ENCODE measurements at regions not wholly inside any gene's neighbourhood (a gene's known extent, or its start where the extent isn't known, plus 50 kb on each side); places are given as distances from the start of the nearest gene placed in this dataset.
"Not testable (repeated sequence)": the region's sequence is repeated elsewhere in the genome, so short reads cannot be mapped to it uniquely, and the experiment has no call there.

DNA sequence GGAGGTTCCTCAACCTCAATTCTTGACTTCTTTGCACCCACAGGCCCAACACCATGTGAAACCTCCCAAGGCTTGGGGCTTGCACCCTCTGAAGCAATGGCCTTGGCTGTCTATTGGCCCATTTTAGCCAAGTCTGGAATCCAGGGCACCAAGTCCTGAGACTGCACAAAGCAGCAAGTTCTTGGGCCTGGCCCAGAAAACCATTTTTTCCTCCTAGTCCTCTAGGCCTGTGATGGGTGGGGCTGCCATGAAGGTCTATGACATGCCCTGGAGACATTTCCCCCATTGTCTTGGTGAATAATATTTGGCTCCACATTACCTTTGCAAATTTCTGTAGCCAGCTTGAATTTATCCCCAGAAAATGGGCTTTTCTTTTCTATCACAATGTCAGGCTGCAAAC lies 849.6 kb upstream of the MANEA start:
- Histone ChIP-seq H3K9me3 (ENCODE audit: control insufficient read depth in 5 of 5, low read length in 5 of 5) (peaks cover 0 to 12% (median 7%) of the 10 kb centered on the region in 5 donors), H3K9ac (ENCODE audit: low read length in 5 of 5) (no peak overlapping the region), H3K36me3 (ENCODE audit: control insufficient read depth in 5 of 5, insufficient read depth in 5 of 5, low read length in 5 of 5) (no peaks in the 10 kb centered on the region), H3K4me1 (ENCODE audit: control insufficient read depth in 5 of 5, insufficient read depth in 5 of 5, low read length in 5 of 5) (no peaks in the 10 kb centered on the region), H3K27me3 (ENCODE audit: control insufficient read depth in 5 of 5, insufficient read depth in 4 of 5, low read length in 5 of 5) (no peaks in the 10 kb centered on the region), H3K27ac (ENCODE audit: low read depth, low read length) (no peak overlapping the region), H3K4me3 (ENCODE audit: low read depth in 1 of 5, low read length in 5 of 5) (no peak overlapping the region)

DNA sequence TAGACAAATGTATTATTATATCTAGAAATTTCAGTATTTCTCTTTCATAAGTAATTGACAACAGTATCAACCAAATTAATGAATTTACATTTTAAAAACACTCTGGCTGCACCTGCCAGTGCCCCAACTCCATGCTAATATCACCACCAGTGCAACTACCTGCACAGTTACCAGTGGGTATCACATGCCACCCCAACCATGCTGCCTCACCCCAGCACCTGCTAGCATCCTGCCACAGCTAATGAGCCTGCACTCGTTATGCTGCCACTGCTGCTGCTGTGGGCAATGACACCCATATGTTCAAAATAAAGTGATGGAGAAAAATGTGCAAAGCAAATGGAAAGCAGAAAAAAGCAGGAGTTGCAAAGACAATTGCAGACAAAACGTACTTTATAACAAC lies 855.9 kb upstream of the MANEA start:
- H3K4me3 ChIP-seq (ENCODE audit: low read depth in 1 of 5, low read length in 5 of 5): no peak overlapping the region
- no peaks in the 10 kb centered on the region for H3K36me3 ChIP-seq (ENCODE audit: control insufficient read depth in 5 of 5, insufficient read depth in 5 of 5, low read length in 5 of 5)
- no peak overlapping the region for H3K9ac ChIP-seq (ENCODE audit: low read length in 5 of 5)

DNA sequence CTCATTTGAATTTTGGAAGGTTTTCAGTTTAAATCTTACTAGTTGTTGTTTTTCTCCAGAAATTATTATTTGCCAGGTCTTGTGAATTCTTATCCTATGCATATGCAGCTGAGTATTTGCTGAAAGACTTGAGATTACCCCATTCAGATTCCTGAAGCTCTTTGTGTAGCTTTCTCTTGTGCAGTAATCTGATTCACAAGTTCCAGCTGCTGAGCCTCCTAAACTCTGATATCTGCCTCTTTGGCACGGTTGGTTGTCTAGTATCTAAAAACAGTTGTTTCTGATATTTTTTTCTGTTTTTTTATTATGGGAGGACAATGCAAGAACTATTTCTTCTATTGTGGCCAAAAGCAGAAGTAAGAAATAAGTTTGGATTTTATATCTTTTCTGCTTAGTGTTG lies 863.9 kb upstream of the MANEA start:
- Histone ChIP-seq H3K4me3 (ENCODE audit: low read depth in 1 of 5, low read length in 5 of 5) (no peak overlapping the region), H3K36me3 (ENCODE audit: control insufficient read depth in 5 of 5, insufficient read depth in 5 of 5, low read length in 5 of 5) (no peaks in the 10 kb centered on the region), H3K27me3 (ENCODE audit: control insufficient read depth in 5 of 5, insufficient read depth in 4 of 5, low read length in 5 of 5) (no peaks in the 10 kb centered on the region), H3K9ac (ENCODE audit: low read length in 5 of 5) (no peak overlapping the region), H3K4me1 (ENCODE audit: control insufficient read depth in 5 of 5, insufficient read depth in 5 of 5, low read length in 5 of 5) (no peaks in the 10 kb centered on the region), H3K9me3 (ENCODE audit: control insufficient read depth in 5 of 5, low read length in 5 of 5) (no peaks in the 10 kb centered on the region), H3K27ac (ENCODE audit: low read depth, low read length) (no peak overlapping the region)

More for the DNA sequence above, 855.9 kb upstream of the MANEA start:
- no peaks in the 10 kb centered on the region for H3K27me3 ChIP-seq (ENCODE audit: control insufficient read depth in 5 of 5, insufficient read depth in 4 of 5, low read length in 5 of 5)
- H3K9me3 ChIP-seq (ENCODE audit: control insufficient read depth in 5 of 5, low read length in 5 of 5): peaks cover 0 to 5% (median 0%) of the 10 kb centered on the region in 5 donors
- no peaks in the 10 kb centered on the region for H3K4me1 ChIP-seq (ENCODE audit: control insufficient read depth in 5 of 5, insufficient read depth in 5 of 5, low read length in 5 of 5)
- no peak overlapping the region for H3K27ac ChIP-seq (ENCODE audit: low read depth, low read length)

DNA sequence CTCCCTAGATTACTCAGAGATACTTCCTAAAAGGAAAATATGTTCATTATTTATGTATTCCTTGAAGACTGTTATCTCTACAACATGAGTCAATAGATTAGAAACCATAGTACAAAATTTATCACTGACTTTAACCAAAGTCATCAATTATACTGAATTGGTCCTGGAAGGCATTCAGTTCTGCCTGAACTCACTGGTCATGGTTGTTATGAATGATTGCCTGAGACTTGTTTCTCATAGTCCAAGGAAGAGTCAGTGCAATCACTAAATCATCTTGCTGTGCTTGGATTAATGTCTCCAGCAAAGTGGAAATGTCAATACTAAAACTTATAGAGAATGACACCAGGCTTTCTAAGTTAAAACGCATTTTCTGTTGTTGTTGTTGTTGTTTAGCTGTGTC lies 878.6 kb upstream of the MANEA start:
- no peaks in the 10 kb centered on the region for H3K9me3 ChIP-seq (ENCODE audit: control insufficient read depth in 5 of 5, low read length in 5 of 5)

DNA sequence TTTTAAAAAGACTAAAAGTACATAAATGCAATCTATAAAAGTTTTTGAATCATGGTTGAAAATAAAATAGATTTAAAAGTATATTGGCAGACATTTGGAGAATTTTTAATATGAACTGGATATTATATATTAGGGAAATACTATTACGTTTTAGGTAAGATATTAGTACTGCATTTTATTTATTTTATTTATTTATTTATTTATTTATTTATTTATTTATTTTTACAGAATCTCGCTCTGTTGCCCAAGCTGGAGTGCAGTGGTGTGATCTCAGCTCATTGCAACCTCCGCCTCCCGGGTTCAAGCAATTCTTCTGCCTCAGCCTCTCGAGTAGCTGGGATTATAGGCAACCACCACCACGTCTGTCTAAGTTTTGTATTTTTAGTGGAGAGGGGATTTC lies 890.1 kb upstream of the MANEA start:
- H3K4me1 ChIP-seq (ENCODE audit: control insufficient read depth in 5 of 5, insufficient read depth in 5 of 5, low read length in 5 of 5); H3K4me3 ChIP-seq (ENCODE audit: low read depth in 1 of 5, low read length in 5 of 5); H3K9ac ChIP-seq (ENCODE audit: low read length in 5 of 5); H3K9me3 ChIP-seq (ENCODE audit: control insufficient read depth in 5 of 5, low read length in 5 of 5); H3K27ac ChIP-seq (ENCODE audit: low read depth, low read length); H3K36me3 ChIP-seq (ENCODE audit: control insufficient read depth in 5 of 5, insufficient read depth in 5 of 5, low read length in 5 of 5); H3K27me3 ChIP-seq (ENCODE audit: control insufficient read depth in 5 of 5, insufficient read depth in 4 of 5, low read length in 5 of 5): not testable (repeated sequence)

More for the DNA sequence above, 878.6 kb upstream of the MANEA start:
- Histone ChIP-seq H3K27me3 (ENCODE audit: control insufficient read depth in 5 of 5, insufficient read depth in 4 of 5, low read length in 5 of 5) (no peaks in the 10 kb centered on the region), H3K27ac (ENCODE audit: low read depth, low read length) (no peak overlapping the region), H3K4me1 (ENCODE audit: control insufficient read depth in 5 of 5, insufficient read depth in 5 of 5, low read length in 5 of 5) (no peaks in the 10 kb centered on the region), H3K4me3 (ENCODE audit: low read depth in 1 of 5, low read length in 5 of 5) (no peak overlapping the region), H3K9ac (ENCODE audit: low read length in 5 of 5) (no peak overlapping the region), H3K36me3 (ENCODE audit: control insufficient read depth in 5 of 5, insufficient read depth in 5 of 5, low read length in 5 of 5) (no peaks in the 10 kb centered on the region)

DNA sequence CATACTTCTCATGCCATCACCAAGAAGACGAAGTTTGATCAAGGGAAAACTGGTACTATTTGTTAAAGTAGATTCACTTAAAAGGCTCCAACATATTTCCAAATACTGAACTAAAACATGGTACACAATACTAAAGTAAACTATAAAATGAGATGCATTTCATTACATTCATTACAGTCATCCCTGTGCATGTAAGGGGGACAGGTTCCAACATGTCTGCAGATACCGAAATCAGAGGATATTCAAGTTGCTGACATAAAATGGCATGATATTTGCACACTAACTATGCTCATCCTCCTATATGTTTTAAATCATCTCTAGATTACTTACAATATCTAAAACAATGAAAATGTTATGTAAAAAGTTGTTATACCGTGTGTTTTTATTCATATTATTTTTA lies 893.9 kb upstream of the MANEA start:
- H3K36me3 ChIP-seq (ENCODE audit: control insufficient read depth in 5 of 5, insufficient read depth in 5 of 5, low read length in 5 of 5): no peaks in the 10 kb centered on the region
- H3K4me3 ChIP-seq (ENCODE audit: low read depth in 1 of 5, low read length in 5 of 5): no peak overlapping the region
- H3K27me3 ChIP-seq (ENCODE audit: control insufficient read depth in 5 of 5, insufficient read depth in 4 of 5, low read length in 5 of 5): no peaks in the 10 kb centered on the region
- H3K9me3 ChIP-seq (ENCODE audit: control insufficient read depth in 5 of 5, low read length in 5 of 5): no peaks in the 10 kb centered on the region
- H3K4me1 ChIP-seq (ENCODE audit: control insufficient read depth in 5 of 5, insufficient read depth in 5 of 5, low read length in 5 of 5): no peaks in the 10 kb centered on the region
- H3K9ac ChIP-seq (ENCODE audit: low read length in 5 of 5): no peak overlapping the region
- H3K27ac ChIP-seq (ENCODE audit: low read depth, low read length): no peak overlapping the region

DNA sequence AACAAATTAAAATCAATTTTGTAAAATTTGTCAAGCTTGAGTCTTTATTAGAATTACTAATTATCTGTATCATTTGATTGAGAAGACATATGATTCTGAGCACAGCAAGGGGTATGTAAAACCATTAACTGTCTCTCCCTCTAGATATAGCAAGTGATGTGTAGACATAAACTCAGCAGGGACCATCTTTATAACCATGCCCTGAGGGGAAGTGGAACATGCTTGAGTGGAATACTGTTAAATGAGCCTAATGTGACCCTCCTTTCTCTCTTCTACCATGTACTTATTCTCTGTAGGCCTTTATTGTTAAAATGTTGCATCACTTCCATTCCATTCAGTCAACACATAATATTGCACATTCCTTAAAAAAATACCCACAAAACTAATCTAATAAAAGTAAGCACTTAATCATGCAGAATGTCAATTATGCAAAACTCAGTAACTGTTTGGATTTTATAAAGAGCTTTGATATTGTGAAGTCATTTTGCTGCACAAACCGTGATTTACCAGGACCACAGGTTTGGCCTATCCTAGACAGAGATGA lies 896.6 kb upstream of the MANEA start:
- Histone ChIP-seq H3K4me3 (ENCODE audit: low read depth in 1 of 5, low read length in 5 of 5) (no peak overlapping the region), H3K4me1 (ENCODE audit: control insufficient read depth in 5 of 5, insufficient read depth in 5 of 5, low read length in 5 of 5) (no peaks in the 10 kb centered on the region), H3K9me3 (ENCODE audit: control insufficient read depth in 5 of 5, low read length in 5 of 5) (no peaks in the 10 kb centered on the region), H3K36me3 (ENCODE audit: control insufficient read depth in 5 of 5, insufficient read depth in 5 of 5, low read length in 5 of 5) (no peaks in the 10 kb centered on the region), H3K27ac (ENCODE audit: low read depth, low read length) (no peak overlapping the region), H3K27me3 (ENCODE audit: control insufficient read depth in 5 of 5, insufficient read depth in 4 of 5, low read length in 5 of 5) (no peaks in the 10 kb centered on the region), H3K9ac (ENCODE audit: low read length in 5 of 5) (no peak overlapping the region)

DNA sequence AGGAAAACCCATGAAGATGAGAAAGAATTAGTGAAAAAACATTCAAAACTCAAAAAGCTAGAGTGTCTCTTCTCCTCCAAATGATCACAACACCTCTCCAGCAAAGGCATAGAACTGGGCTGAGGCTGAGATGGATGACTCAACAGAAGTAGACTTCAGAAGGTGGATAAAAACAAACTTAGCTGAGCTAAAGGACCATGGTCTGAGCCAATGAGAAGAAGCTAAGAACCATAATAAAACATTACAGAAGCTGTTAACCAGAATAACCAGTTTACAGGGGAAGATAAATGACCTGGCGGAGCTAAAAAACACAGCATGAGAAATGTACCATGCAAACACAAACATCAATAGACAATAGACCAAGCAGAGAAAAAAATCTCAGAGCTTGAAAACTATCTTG lies 904.1 kb upstream of the MANEA start:
- Histone ChIP-seq H3K36me3 (ENCODE audit: control insufficient read depth in 5 of 5, insufficient read depth in 5 of 5, low read length in 5 of 5) (no peaks in the 10 kb centered on the region), H3K4me3 (ENCODE audit: low read depth in 1 of 5, low read length in 5 of 5) (no peak overlapping the region), H3K27me3 (ENCODE audit: control insufficient read depth in 5 of 5, insufficient read depth in 4 of 5, low read length in 5 of 5) (no peaks in the 10 kb centered on the region), H3K4me1 (ENCODE audit: control insufficient read depth in 5 of 5, insufficient read depth in 5 of 5, low read length in 5 of 5) (no peaks in the 10 kb centered on the region), H3K9ac (ENCODE audit: low read length in 5 of 5) (no peak overlapping the region), H3K9me3 (ENCODE audit: control insufficient read depth in 5 of 5, low read length in 5 of 5) (peaks cover 0 to 6% (median 0%) of the 10 kb centered on the region in 5 donors), H3K27ac (ENCODE audit: low read depth, low read length) (no peak overlapping the region)

DNA sequence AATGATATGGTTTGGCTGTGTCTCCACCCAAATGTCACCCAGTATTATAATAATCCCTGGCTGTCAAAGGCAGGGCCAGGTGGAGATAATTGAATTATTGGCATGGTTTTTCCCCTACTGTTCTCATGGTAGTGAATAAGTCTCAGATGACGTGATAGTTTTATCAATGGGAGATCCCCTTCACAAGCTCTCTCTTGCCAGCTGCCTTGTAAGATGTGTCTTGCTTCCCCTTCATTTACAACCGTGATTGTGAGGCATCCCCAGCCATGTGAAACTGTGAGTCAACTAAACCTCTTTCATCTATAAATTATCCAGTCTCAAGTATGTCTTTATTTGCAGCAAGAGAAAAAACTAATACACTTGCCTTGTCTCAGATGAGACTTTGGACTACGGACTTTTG lies 907.3 kb upstream of the MANEA start:
- Histone ChIP-seq H3K9ac (ENCODE audit: low read length in 5 of 5) (no peak overlapping the region), H3K27me3 (ENCODE audit: control insufficient read depth in 5 of 5, insufficient read depth in 4 of 5, low read length in 5 of 5) (no peaks in the 10 kb centered on the region)

DNA sequence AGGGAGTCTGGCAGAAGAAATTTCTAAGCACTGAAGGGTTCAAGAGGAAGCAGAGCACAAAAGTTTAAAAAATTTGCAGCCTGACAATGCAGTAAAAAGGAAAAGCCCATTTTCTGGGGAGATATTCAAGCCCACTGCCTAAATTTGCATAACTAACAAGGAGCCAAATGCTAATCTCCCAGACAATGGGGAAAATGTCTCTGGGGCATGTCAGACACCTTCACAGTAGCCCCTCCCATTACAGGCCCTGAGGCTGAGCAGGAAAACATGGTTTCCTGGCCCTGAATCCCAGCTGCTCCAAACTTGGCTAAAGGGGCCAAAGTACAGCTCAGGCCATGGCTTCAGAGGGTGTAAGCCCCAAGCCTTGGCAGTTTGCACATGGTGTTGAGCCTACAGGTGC lies 908.5 kb upstream of the MANEA start:
- no peaks in the 10 kb centered on the region for H3K36me3 ChIP-seq (ENCODE audit: control insufficient read depth in 5 of 5, insufficient read depth in 5 of 5, low read length in 5 of 5)
- H3K9ac ChIP-seq (ENCODE audit: low read length in 5 of 5): no peak overlapping the region
- H3K4me3 ChIP-seq (ENCODE audit: low read depth in 1 of 5, low read length in 5 of 5): no peak overlapping the region
- H3K9me3 ChIP-seq (ENCODE audit: control insufficient read depth in 5 of 5, low read length in 5 of 5): peaks cover 0 to 6% (median 0%) of the 10 kb centered on the region in 5 donors
- H3K27ac ChIP-seq (ENCODE audit: low read depth, low read length): no peak overlapping the region
- H3K27me3 ChIP-seq (ENCODE audit: control insufficient read depth in 5 of 5, insufficient read depth in 4 of 5, low read length in 5 of 5): no peaks in the 10 kb centered on the region
- H3K4me1 ChIP-seq (ENCODE audit: control insufficient read depth in 5 of 5, insufficient read depth in 5 of 5, low read length in 5 of 5): no peaks in the 10 kb centered on the region

More for the DNA sequence above, 907.3 kb upstream of the MANEA start:
- no peak overlapping the region for H3K4me3 ChIP-seq (ENCODE audit: low read depth in 1 of 5, low read length in 5 of 5)
- H3K4me1 ChIP-seq (ENCODE audit: control insufficient read depth in 5 of 5, insufficient read depth in 5 of 5, low read length in 5 of 5): no peaks in the 10 kb centered on the region
- no peaks in the 10 kb centered on the region for H3K36me3 ChIP-seq (ENCODE audit: control insufficient read depth in 5 of 5, insufficient read depth in 5 of 5, low read length in 5 of 5)
- peaks cover 0 to 6% (median 0%) of the 10 kb centered on the region in 5 donors for H3K9me3 ChIP-seq (ENCODE audit: control insufficient read depth in 5 of 5, low read length in 5 of 5)
- H3K27ac ChIP-seq (ENCODE audit: low read depth, low read length): no peak overlapping the region

DNA sequence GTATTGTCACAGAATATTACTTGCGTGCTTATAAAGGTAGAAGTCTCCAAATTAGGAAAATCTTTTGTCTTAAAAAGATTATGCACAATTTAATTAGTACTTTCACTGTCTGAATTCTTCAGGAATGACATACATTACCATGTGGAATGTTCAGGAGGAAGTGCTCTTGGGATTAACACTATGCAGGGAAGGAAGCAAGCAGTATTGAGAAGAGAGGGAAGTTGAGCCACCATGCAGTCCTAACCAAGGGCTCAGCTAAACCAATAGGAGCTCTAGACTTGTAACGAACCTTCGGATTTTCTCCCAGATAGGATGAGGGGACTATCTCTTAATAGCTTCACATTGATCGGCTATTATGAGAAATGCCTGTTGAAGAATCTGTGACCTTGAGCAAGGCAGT lies 918.4 kb upstream of the MANEA start:
- Histone ChIP-seq H3K9ac (ENCODE audit: low read length in 5 of 5) (no peak overlapping the region), H3K36me3 (ENCODE audit: control insufficient read depth in 5 of 5, insufficient read depth in 5 of 5, low read length in 5 of 5) (no peaks in the 10 kb centered on the region), H3K4me1 (ENCODE audit: control insufficient read depth in 5 of 5, insufficient read depth in 5 of 5, low read length in 5 of 5) (peaks cover 0 to 2% (median 0%) of the 10 kb centered on the region in 5 donors), H3K9me3 (ENCODE audit: control insufficient read depth in 5 of 5, low read length in 5 of 5) (peaks cover 0 to 10% (median 4%) of the 10 kb centered on the region in 5 donors), H3K27ac (ENCODE audit: low read depth, low read length) (no peak overlapping the region), H3K27me3 (ENCODE audit: control insufficient read depth in 5 of 5, insufficient read depth in 4 of 5, low read length in 5 of 5) (no peaks in the 10 kb centered on the region), H3K4me3 (ENCODE audit: low read depth in 1 of 5, low read length in 5 of 5) (no peak overlapping the region)
